ENCODE measurements at regions not wholly inside any gene's neighbourhood (a gene's known extent, or its start where the extent isn't known, plus 50 kb on each side); places are given as distances from the start of the nearest gene placed in this dataset.

DNA sequence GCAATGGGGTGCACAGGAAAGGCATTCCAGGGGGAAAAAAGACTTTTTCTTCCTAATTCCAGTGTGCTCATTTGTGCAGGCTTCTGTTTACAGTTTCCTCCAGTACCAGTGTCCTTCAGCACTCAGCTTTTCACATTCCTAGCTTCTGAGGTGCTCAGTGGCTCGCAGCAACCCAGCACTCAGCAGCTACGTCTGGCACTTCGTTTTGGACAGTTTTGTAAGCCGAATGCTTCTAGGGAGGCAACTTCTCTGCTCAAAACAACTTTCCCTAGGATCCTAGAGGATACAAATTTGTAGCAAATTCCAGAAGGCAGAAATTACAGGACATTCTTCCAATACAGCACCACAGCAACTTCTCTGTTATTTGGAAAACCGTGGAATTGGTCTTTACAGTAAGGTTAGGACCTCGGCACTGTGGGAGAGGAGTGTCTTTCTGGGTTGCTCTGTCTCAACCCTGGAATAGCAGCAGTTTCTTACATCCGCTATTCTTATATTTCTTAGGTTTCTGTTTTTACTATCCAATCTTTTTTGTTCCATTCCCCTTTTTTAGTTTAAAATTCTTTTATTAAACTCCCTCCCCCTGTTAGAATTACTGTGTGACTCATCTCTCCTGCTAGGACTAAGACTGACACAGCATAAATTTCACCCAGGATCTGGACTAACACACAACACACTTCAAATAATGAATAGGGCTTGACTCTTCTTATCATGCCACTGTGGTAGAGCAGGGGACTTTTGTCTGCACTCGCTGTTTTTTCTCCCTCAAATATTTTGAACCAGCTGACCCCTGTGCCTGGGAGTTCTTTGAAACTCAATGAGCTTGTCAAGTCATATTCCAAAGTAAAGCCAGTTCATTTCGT lies 1314.7 kb downstream of the FSTL5 start:
- peak; percentile 9 for DNase-seq (ENCODE audit: low read depth)
- peak overlapping the region; percentile 19 for H3K4me3 ChIP-seq (ENCODE audit: low read depth, low read length)

DNA sequence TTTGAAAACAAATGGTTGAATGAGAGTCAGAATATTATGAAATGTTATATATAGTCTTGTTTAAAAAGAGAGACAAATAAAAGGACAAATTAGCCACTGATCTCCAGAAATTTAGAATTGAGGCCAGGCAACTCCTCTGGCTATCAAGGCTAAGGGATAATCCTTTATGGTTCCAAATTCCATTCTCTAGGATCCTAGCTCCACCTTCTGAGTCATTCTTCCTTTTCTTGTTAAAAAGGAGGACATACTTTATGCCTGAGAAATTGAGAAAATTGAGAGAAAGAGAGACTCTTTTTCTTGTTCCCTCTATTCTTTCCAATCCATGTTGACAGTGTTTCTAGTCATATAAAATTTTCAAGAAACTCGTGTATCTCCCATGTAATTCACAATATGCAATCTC lies 1299.5 kb downstream of the FSTL5 start:
- no peak for DNase-seq (ENCODE audit: low read depth)
- in situ Hi-C loops (cut with HindIII; ENCODE audit: low sequenced_read_pairs), result no loop called here
- TF ChIP-seq, protein P1, sequence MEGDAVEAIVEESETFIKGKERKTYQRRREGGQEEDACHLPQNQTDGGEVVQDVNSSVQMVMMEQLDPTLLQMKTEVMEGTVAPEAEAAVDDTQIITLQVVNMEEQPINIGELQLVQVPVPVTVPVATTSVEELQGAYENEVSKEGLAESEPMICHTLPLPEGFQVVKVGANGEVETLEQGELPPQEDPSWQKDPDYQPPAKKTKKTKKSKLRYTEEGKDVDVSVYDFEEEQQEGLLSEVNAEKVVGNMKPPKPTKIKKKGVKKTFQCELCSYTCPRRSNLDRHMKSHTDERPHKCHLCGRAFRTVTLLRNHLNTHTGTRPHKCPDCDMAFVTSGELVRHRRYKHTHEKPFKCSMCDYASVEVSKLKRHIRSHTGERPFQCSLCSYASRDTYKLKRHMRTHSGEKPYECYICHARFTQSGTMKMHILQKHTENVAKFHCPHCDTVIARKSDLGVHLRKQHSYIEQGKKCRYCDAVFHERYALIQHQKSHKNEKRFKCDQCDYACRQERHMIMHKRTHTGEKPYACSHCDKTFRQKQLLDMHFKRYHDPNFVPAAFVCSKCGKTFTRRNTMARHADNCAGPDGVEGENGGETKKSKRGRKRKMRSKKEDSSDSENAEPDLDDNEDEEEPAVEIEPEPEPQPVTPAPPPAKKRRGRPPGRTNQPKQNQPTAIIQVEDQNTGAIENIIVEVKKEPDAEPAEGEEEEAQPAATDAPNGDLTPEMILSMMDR (IDR thresholded peaks at IDR 0.05; ENCODE audit: low read depth, low read length, missing control alignments), result no peak
- no peak overlapping the region for H3K4me3 ChIP-seq (ENCODE audit: low read depth, low read length)

More for the DNA sequence above, 1314.7 kb downstream of the FSTL5 start:
- TF ChIP-seq, protein P1 (IDR thresholded peaks at IDR 0.05; ENCODE audit: low read depth, low read length, missing control alignments), result no peak
- in situ Hi-C loops (cut with HindIII; ENCODE audit: low sequenced_read_pairs), result no loop called here

DNA sequence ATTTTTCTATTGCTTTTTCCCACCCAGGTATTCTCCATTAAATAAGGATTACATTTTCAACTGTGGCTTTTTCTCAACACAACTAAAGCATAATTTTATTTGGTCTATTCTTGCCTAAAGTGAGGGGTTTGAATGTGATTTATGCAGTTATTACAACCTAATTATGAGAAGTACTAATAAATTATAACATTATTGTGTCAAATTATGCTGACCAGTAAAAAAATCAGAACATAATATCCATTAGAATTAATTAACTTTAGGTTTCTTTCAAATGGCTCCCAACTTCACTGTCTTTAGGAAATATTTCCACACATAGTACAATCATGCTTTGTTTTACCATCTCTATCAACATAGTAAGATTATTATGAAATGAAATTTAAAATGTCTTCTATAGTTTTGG lies 1293.9 kb downstream of the FSTL5 start:
- in situ Hi-C loops (cut with HindIII; ENCODE audit: low sequenced_read_pairs), result no loop called here
- DNase-seq (ENCODE audit: low read depth), result no peak

DNA sequence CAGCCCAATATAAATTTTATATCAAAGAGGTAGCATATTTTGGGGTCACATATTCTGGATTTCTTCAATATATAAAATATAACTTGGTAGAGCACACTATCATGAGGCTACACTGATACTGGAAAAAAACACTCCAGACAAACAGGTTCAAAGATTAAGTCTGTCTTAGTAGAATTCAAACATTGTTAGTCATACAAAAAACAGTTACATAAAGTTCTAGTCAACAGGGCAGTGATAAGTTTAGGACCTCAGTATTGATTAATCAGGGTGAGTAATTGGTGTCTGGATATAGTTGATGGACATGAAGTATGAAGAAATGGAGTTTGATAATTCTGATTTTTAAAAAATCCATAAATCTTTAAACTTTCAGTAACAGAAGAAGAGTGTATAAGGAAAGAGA lies 1291.3 kb downstream of the FSTL5 start:
- TF ChIP-seq, protein P1 (IDR thresholded peaks at IDR 0.05; ENCODE audit: low read depth, low read length, missing control alignments), result no peak
- no peak for DNase-seq (ENCODE audit: low read depth)
- in situ Hi-C loops (cut with HindIII; ENCODE audit: low sequenced_read_pairs), result no loop called here
- H3K4me3 ChIP-seq (ENCODE audit: low read depth, low read length), result no peak overlapping the region

More for the DNA sequence above, 1293.9 kb downstream of the FSTL5 start:
- TF ChIP-seq, protein P1 (IDR thresholded peaks at IDR 0.05; ENCODE audit: low read depth, low read length, missing control alignments), result no peak
- H3K4me3 ChIP-seq (ENCODE audit: low read depth, low read length), result no peak overlapping the region

DNA sequence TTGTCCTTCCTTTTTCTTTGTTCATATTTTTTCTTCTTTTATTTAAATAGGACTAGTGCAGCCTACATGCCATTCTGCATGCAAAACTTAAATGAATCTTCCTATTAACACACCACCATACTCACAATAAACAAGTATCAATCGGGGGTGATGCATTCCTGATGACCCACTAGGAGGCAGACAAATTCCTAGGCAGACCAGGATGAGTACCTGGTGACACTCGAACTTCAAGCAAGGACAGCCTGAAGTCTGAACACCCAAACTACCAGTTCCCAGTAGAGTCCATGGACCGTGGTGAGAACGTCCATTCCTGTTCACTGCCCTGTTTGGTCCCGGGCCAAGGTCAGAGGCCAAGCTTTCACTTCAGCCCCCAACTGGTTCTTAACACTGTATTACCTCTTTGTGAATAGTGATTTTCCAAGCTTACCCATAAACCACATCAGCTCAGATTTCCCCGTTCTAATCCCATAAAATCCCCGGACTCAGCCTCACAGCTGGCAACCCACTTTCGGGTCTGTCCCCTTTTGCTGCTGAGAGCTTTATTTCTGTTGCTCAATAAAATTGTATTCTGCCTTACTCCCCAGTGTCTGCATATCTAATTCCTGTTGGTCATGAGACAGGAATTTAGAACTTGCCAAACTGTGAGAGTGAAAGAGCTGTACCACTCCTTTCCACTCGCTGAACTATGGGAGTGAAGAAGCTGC lies 1286.6 kb downstream of the FSTL5 start:
- H3K4me3 ChIP-seq (ENCODE audit: low read depth, low read length), result no peak overlapping the region
- no peak for DNase-seq (ENCODE audit: low read depth)
- TF ChIP-seq, protein P1 (IDR thresholded peaks at IDR 0.05; ENCODE audit: low read depth, low read length, missing control alignments), result no peak
- in situ Hi-C loops (cut with HindIII; ENCODE audit: low sequenced_read_pairs), result no loop called here

DNA sequence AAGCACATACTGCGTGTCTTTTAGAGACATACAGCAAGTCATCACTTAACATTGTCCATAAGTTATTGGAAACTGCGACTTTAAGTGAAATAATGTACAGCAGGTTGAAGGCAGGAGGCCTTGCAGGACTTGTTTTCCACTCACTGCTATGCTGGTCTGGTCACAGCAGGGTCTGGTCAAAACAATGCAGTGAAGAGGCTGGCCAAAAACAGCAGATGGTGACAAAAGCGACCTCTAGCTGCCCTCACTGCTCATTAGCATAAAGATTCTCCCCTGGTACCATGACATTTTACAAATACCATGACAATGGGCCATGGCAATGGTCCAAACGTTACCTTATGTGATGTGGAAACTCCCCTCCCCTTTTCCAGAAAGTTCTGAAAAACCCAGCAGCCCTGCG lies 1283.6 kb downstream of the FSTL5 start:
- in situ Hi-C loops (cut with HindIII; ENCODE audit: low sequenced_read_pairs), result no loop called here
- no peak overlapping the region for H3K4me3 ChIP-seq (ENCODE audit: low read depth, low read length)
- DNase-seq (ENCODE audit: low read depth), result no peak
- TF ChIP-seq, protein P1 (IDR thresholded peaks at IDR 0.05; ENCODE audit: low read depth, low read length, missing control alignments), result no peak

All from astrocyte of the cerebellum (primary cell).